Caco-2 (cell line): ENCODE measurements at regions not wholly inside any gene's neighbourhood (a gene's known extent, or its start where the extent isn't known, plus 50 kb on each side); places are given as distances from the start of the nearest gene placed in this dataset.
"Not testable (repeated sequence)": the region's sequence is repeated elsewhere in the genome, so short reads cannot be mapped to it uniquely, and the experiment has no call there.

ENCODE experiments used
- BruUV-seq: library from RNA; stranded (reverse); fragments of 400-500 nt; replicated peaks from 2 replicates; lab custom pipeline; 2021; lab: Mats Ljungman, UMichigan
- CTCF ChIA-PET: fragments of 300-600 bp; sonication (Branson Sonifier 250); formaldehyde crosslinking; loops from one replicate; lab custom pipeline; 2022; ENCODE audit warnings: antibody characterized with exemption; lab: Charles Lee
- POLR2A ChIA-PET: fragments of 300-600 bp; sonication (Branson Sonifier 250); formaldehyde crosslinking; loops from one replicate; lab custom pipeline; 2022; ENCODE audit warnings: antibody characterized with exemption; lab: Charles Lee
- DNase-seq, 2 experiments: peaks; one replicate each; pipeline versions ENCODE4 v3.0.0 to v3.0.0-alpha.2; 2020 to 2022
- H3K27me3 ChIP-seq: replicated peaks from 2 replicates; pipeline ENCODE4 v1.6.0; 2011; ENCODE audit warnings: low read length; ENCODE audit not compliant: control insufficient read depth, insufficient read depth
- H3K36me3 ChIP-seq: 2 replicates; pipeline ENCODE4 v1.5.1; 2011; ENCODE audit warnings: low read length; ENCODE audit not compliant: control insufficient read depth, insufficient read depth
- H3K4me1 ChIP-seq: fragments of 250-450 bp; sonication (Bioruptor Pico); 2 replicates; pipeline ENCODE4 v1.5.1; 2020; ENCODE audit warnings: mild to moderate bottlenecking
- H3K4me3 ChIP-seq: 2 replicates; pipeline ENCODE4 v1.5.1; 2011; ENCODE audit warnings: low read depth, mild to moderate bottlenecking, control low read depth, low read length
- H3K9me3 ChIP-seq: fragments of 250-450 bp; sonication (Bioruptor Pico); 2 replicates; pipeline ENCODE4 v1.5.1; 2020; ENCODE audit warnings: mild to moderate bottlenecking, moderate library complexity
- H3K27ac Mint-ChIP-seq: one replicate; pipeline ENCODE4 v1.8.0; 2022; ENCODE audit warnings: mixed read lengths; ENCODE audit not compliant: unreplicated experiment
- H3K27me3 Mint-ChIP-seq: one replicate; pipeline ENCODE4 v1.8.0; 2022; ENCODE audit warnings: mixed read lengths; ENCODE audit not compliant: insufficient read depth, unreplicated experiment
- H3K36me3 Mint-ChIP-seq: one replicate; pipeline ENCODE4 v1.8.0; 2022; ENCODE audit warnings: mild to moderate bottlenecking, mixed read lengths; ENCODE audit not compliant: insufficient read depth, unreplicated experiment
- H3K4me1 Mint-ChIP-seq: one replicate; pipeline ENCODE4 v1.8.0; 2022; ENCODE audit warnings: low read depth, mixed read lengths; ENCODE audit not compliant: unreplicated experiment
- H3K4me3 Mint-ChIP-seq: one replicate; pipeline ENCODE4 v1.8.0; 2022; ENCODE audit warnings: mild to moderate bottlenecking, moderate library complexity, mixed read lengths; ENCODE audit not compliant: unreplicated experiment
- H3K9me3 Mint-ChIP-seq: one replicate; pipeline ENCODE4 v1.8.0; 2022; ENCODE audit warnings: mixed read lengths; ENCODE audit not compliant: unreplicated experiment
- CTCF ChIP-seq, 2 experiments: fragments of 200-600 bp in 1 of 2; IDR thresholded peaks; 1 replicate in 1 of 2; 2 replicates in 1 of 2; pipeline versions ENCODE4 v1.5.1 to v1.8.0; 2011 to 2022; ENCODE audit warnings: antibody characterized with exemption in 1 of 2, control low read depth in 1 of 2, inconsistent platforms in 1 of 2, low read depth in 1 of 2, low read length in 1 of 2, mild to moderate bottlenecking in 1 of 2, moderate library complexity in 1 of 2; ENCODE audit not compliant: insufficient read depth in 1 of 2, severe bottlenecking in 1 of 2, unreplicated experiment in 1 of 2
- intact Hi-C: fragments of 100-400 bp; cut with micrococcal nuclease; formaldehyde crosslinking; loops from one replicate; pipeline ENCODE4 v1.10.0; 2022; ENCODE audit not compliant: unreplicated experiment

- 0 out of 2 replicates have a peak, but pooled peaks cover 2% of the 10 kb centered on the region for H3K27me3 ChIP-seq
- DNase-seq, result no peak
- no TSS peak for BruUV-seq
- POLR2A ChIA-PET, result no interaction called here
- TF ChIP-seq CTCF (IDR thresholded peaks at IDR 0.05; ENCODE audit: insufficient read depth in 1 of 2, low read depth in 1 of 2, low read length in 1 of 2, severe bottlenecking in 1 of 2, unreplicated experiment in 1 of 2), result no peak
- H3K27ac Mint-ChIP-seq, result no peak overlapping the region
- H3K36me3 ChIP-seq, result no peaks in the 10 kb centered on the region
- 0 out of 2 replicates have a peak, but pooled peaks cover 5% of the 10 kb centered on the region for H3K9me3 ChIP-seq
- CTCF ChIA-PET, result no interaction called here
- H3K4me1 ChIP-seq, result peaks cover 11% of the 10 kb centered on the region
- H3K27me3 Mint-ChIP-seq, result peaks cover 5% of the 10 kb centered on the region
- H3K9me3 Mint-ChIP-seq, result no peaks in the 10 kb centered on the region
- H3K4me1 Mint-ChIP-seq, result no peaks in the 10 kb centered on the region
- intact Hi-C loops, result no loop called here
- no peak overlapping the region for H3K4me3 ChIP-seq
- no peaks in the 10 kb centered on the region for H3K36me3 Mint-ChIP-seq
- no peak overlapping the region for H3K4me3 Mint-ChIP-seq
Observed at GRCh38 chr13:80877209-80877943, 536.5 kb upstream of the SPRY2 start.

- Histone ChIP-seq H3K4me3 (no peak overlapping the region), H3K36me3 (no peaks in the 10 kb centered on the region), H3K27me3 (0 out of 2 replicates have a peak, but pooled peaks cover 2% of the 10 kb centered on the region), H3K4me1 (no peaks in the 10 kb centered on the region), H3K9me3 (0 out of 2 replicates have a peak, but pooled peaks cover 5% of the 10 kb centered on the region)
- CTCF ChIA-PET, result no interaction called here
- Mint-ChIP-seq H3K27me3 (peaks cover 2% of the 10 kb centered on the region), H3K9me3 (no peaks in the 10 kb centered on the region), H3K36me3 (no peaks in the 10 kb centered on the region), H3K4me3 (no peak overlapping the region), H3K27ac (no peak overlapping the region), H3K4me1 (no peaks in the 10 kb centered on the region)
- DNase-seq, result no peak
- no peak for TF ChIP-seq CTCF (IDR thresholded peaks at IDR 0.05; ENCODE audit: insufficient read depth in 1 of 2, low read depth in 1 of 2, low read length in 1 of 2, severe bottlenecking in 1 of 2, unreplicated experiment in 1 of 2)
- POLR2A ChIA-PET, result no interaction called here
- intact Hi-C loops, result no loop called here
- BruUV-seq, result no TSS peak
Observed at GRCh38 chr13:80873589-80873988, 532.7 kb upstream of the SPRY2 start.

- H3K36me3 Mint-ChIP-seq, H3K27me3 Mint-ChIP-seq, H3K27me3 ChIP-seq, H3K4me1 ChIP-seq, DNase-seq, CTCF ChIA-PET, H3K9me3 ChIP-seq, BruUV-seq, H3K4me1 Mint-ChIP-seq, intact Hi-C loops, H3K36me3 ChIP-seq, H3K4me3 ChIP-seq, H3K27ac Mint-ChIP-seq, H3K4me3 Mint-ChIP-seq, H3K9me3 Mint-ChIP-seq, POLR2A ChIA-PET: not testable (repeated sequence)
Observed at GRCh38 chr13:80871971-80872370, 531.0 kb upstream of the SPRY2 start.
